ENCODE measurements at regions not wholly inside any gene's neighbourhood (a gene's known extent, or its start where the extent isn't known, plus 50 kb on each side); places are given as distances from the start of the nearest gene placed in this dataset.

- no peak for TF ChIP-seq CEBPB (IDR thresholded peaks at IDR 0.05)
- TF ChIP-seq FOXM1 (IDR thresholded peaks at IDR 0.05; ENCODE audit: borderline replicate concordance, low read depth) = no peak
These were observed 388.8 kb downstream of the THBS2 start for GRCh38 chr6:168864541-168865460.
